Caco-2 (cell line): ENCODE measurements at regions not wholly inside any gene's neighbourhood (a gene's known extent, or its start where the extent isn't known, plus 50 kb on each side); places are given as distances from the start of the nearest gene placed in this dataset.

Source experiments
- BruUV-seq: library from RNA; stranded (reverse); fragments of 400-500 nt; replicated peaks from 2 replicates; lab custom pipeline; 2021; lab: Mats Ljungman, UMichigan
- CTCF ChIA-PET: fragments of 300-600 bp; sonication (Branson Sonifier 250); formaldehyde crosslinking; loops from one replicate; lab custom pipeline; 2022; ENCODE audit warnings: antibody characterized with exemption; lab: Charles Lee
- POLR2A ChIA-PET: fragments of 300-600 bp; sonication (Branson Sonifier 250); formaldehyde crosslinking; loops from one replicate; lab custom pipeline; 2022; ENCODE audit warnings: antibody characterized with exemption; lab: Charles Lee
- DNase-seq, 2 experiments: peaks; one replicate each; pipeline versions ENCODE4 v3.0.0 to v3.0.0-alpha.2; 2020 to 2022
- H3K27me3 ChIP-seq: replicated peaks from 2 replicates; pipeline ENCODE4 v1.6.0; 2011; ENCODE audit warnings: low read length; ENCODE audit not compliant: control insufficient read depth, insufficient read depth
- H3K36me3 ChIP-seq: 2 replicates; pipeline ENCODE4 v1.5.1; 2011; ENCODE audit warnings: low read length; ENCODE audit not compliant: control insufficient read depth, insufficient read depth
- H3K4me1 ChIP-seq: fragments of 250-450 bp; sonication (Bioruptor Pico); 2 replicates; pipeline ENCODE4 v1.5.1; 2020; ENCODE audit warnings: mild to moderate bottlenecking
- H3K4me3 ChIP-seq: 2 replicates; pipeline ENCODE4 v1.5.1; 2011; ENCODE audit warnings: low read depth, mild to moderate bottlenecking, control low read depth, low read length
- H3K9me3 ChIP-seq: fragments of 250-450 bp; sonication (Bioruptor Pico); 2 replicates; pipeline ENCODE4 v1.5.1; 2020; ENCODE audit warnings: mild to moderate bottlenecking, moderate library complexity
- H3K27ac Mint-ChIP-seq: one replicate; pipeline ENCODE4 v1.8.0; 2022; ENCODE audit warnings: mixed read lengths; ENCODE audit not compliant: unreplicated experiment
- H3K27me3 Mint-ChIP-seq: one replicate; pipeline ENCODE4 v1.8.0; 2022; ENCODE audit warnings: mixed read lengths; ENCODE audit not compliant: insufficient read depth, unreplicated experiment
- H3K36me3 Mint-ChIP-seq: one replicate; pipeline ENCODE4 v1.8.0; 2022; ENCODE audit warnings: mild to moderate bottlenecking, mixed read lengths; ENCODE audit not compliant: insufficient read depth, unreplicated experiment
- H3K4me1 Mint-ChIP-seq: one replicate; pipeline ENCODE4 v1.8.0; 2022; ENCODE audit warnings: low read depth, mixed read lengths; ENCODE audit not compliant: unreplicated experiment
- H3K4me3 Mint-ChIP-seq: one replicate; pipeline ENCODE4 v1.8.0; 2022; ENCODE audit warnings: mild to moderate bottlenecking, moderate library complexity, mixed read lengths; ENCODE audit not compliant: unreplicated experiment
- H3K9me3 Mint-ChIP-seq: one replicate; pipeline ENCODE4 v1.8.0; 2022; ENCODE audit warnings: mixed read lengths; ENCODE audit not compliant: unreplicated experiment
- intact Hi-C: fragments of 100-400 bp; cut with micrococcal nuclease; formaldehyde crosslinking; loops from one replicate; pipeline ENCODE4 v1.10.0; 2022; ENCODE audit not compliant: unreplicated experiment
- TF ChIP-seq, protein P1 (sequence below), 2 experiments: fragments of 200-600 bp in 1 of 2; IDR thresholded peaks; 1 replicate in 1 of 2; 2 replicates in 1 of 2; pipeline versions ENCODE4 v1.5.1 to v1.8.0; 2011 to 2022; ENCODE audit warnings: antibody characterized with exemption in 1 of 2, control low read depth in 1 of 2, inconsistent platforms in 1 of 2, low read depth in 1 of 2, low read length in 1 of 2, mild to moderate bottlenecking in 1 of 2, moderate library complexity in 1 of 2; ENCODE audit not compliant: insufficient read depth in 1 of 2, severe bottlenecking in 1 of 2, unreplicated experiment in 1 of 2

GRCh38 chr18:68041327-68041726, 524.8 kb upstream of the DSEL start:
- no peaks in the 10 kb centered on the region for H3K4me1 ChIP-seq
- ChIA-PET CTCF (no interaction called here), POLR2A (no interaction called here)
- intact Hi-C loops: no loop called here
- BruUV-seq: no TSS peak
- H3K4me1 Mint-ChIP-seq: no peaks in the 10 kb centered on the region
- H3K36me3 Mint-ChIP-seq: no peaks in the 10 kb centered on the region
- no peak overlapping the region for H3K4me3 Mint-ChIP-seq
- TF ChIP-seq, protein P1, sequence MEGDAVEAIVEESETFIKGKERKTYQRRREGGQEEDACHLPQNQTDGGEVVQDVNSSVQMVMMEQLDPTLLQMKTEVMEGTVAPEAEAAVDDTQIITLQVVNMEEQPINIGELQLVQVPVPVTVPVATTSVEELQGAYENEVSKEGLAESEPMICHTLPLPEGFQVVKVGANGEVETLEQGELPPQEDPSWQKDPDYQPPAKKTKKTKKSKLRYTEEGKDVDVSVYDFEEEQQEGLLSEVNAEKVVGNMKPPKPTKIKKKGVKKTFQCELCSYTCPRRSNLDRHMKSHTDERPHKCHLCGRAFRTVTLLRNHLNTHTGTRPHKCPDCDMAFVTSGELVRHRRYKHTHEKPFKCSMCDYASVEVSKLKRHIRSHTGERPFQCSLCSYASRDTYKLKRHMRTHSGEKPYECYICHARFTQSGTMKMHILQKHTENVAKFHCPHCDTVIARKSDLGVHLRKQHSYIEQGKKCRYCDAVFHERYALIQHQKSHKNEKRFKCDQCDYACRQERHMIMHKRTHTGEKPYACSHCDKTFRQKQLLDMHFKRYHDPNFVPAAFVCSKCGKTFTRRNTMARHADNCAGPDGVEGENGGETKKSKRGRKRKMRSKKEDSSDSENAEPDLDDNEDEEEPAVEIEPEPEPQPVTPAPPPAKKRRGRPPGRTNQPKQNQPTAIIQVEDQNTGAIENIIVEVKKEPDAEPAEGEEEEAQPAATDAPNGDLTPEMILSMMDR (IDR thresholded peaks at IDR 0.05; ENCODE audit: insufficient read depth in 1 of 2, low read depth in 1 of 2, low read length in 1 of 2, severe bottlenecking in 1 of 2, unreplicated experiment in 1 of 2): no peak
- no peak for DNase-seq
- no peaks in the 10 kb centered on the region for H3K27me3 Mint-ChIP-seq
- no peaks in the 10 kb centered on the region for H3K9me3 ChIP-seq
- no peaks in the 10 kb centered on the region for H3K9me3 Mint-ChIP-seq
- H3K27me3 ChIP-seq: no peaks in the 10 kb centered on the region
- no peaks in the 10 kb centered on the region for H3K36me3 ChIP-seq
- no peak overlapping the region for H3K27ac Mint-ChIP-seq
- H3K4me3 ChIP-seq: no peak overlapping the region

DNA sequence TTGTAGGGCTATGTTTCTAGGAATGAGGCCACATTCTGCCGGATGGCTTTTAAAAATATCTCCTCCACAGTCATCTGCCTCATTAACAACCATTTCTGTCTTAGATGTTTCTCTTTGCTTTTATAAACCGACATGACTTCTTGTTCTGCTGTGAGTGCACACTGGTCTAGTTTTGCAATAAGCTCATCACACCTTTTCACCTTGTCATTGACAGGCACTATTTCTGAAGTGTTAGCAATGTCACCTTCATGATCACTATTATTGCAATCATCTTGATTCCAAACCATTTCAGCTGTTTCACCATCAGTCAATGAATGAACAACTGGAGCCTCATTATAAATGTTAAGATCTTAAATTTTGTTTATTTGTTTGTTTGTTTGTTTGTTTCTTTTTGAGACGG, 523.7 kb upstream of the DSEL start:
- DNase-seq: no peak
- Histone ChIP-seq H3K4me3 (no peak overlapping the region), H3K4me1 (no peaks in the 10 kb centered on the region), H3K9me3 (no peaks in the 10 kb centered on the region), H3K27me3 (no peaks in the 10 kb centered on the region), H3K36me3 (no peaks in the 10 kb centered on the region)
- H3K36me3 Mint-ChIP-seq: no peaks in the 10 kb centered on the region
- H3K27me3 Mint-ChIP-seq: no peaks in the 10 kb centered on the region
- no peak overlapping the region for H3K4me3 Mint-ChIP-seq
- ChIA-PET POLR2A (no interaction called here), CTCF (no interaction called here)
- no peaks in the 10 kb centered on the region for H3K4me1 Mint-ChIP-seq
- no TSS peak for BruUV-seq
- intact Hi-C loops: no loop called here
- H3K9me3 Mint-ChIP-seq: no peaks in the 10 kb centered on the region
- TF ChIP-seq, protein P1 (IDR thresholded peaks at IDR 0.05; ENCODE audit: insufficient read depth in 1 of 2, low read depth in 1 of 2, low read length in 1 of 2, severe bottlenecking in 1 of 2, unreplicated experiment in 1 of 2): no peak
- no peak overlapping the region for H3K27ac Mint-ChIP-seq

DNA sequence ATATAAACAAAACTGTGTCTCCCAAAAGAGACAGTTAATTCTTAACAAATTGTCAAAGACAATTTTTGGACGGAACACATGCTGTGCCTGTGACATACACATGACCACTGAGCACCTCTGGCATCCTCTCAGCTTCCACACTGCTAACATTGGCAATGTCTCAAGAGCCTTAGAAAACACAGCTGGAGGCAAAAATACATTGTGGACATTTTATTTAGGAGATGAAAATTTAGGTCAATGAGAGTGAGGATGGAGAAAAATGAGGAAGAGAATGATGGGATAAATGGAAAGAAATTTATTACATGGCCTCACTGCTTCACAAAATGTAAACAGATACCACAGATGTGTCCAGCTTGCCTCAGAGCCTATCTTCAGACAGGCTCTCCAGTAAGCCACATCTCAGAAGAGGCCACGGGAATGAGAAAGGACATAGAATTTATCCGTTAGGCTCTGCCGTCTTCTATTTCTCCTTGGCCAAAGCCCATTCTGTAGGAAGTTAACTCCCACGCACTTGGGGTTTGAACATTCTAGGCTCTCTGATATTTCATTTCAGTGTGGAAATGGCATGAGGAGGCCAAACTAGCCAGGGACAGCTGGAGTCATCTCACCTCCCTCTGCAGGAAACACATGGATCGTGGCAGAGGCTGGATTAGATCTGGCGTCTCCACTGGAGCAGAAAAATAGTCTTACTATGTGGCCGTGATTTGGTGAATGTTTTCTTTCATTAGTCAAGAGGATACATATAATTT, 519.4 kb upstream of the DSEL start:
- no peaks in the 10 kb centered on the region for H3K4me1 ChIP-seq
- no peaks in the 10 kb centered on the region for H3K9me3 Mint-ChIP-seq
- ChIA-PET CTCF (no interaction called here), POLR2A (no interaction called here)
- no peak overlapping the region for H3K27ac Mint-ChIP-seq
- no peak for DNase-seq
- H3K36me3 Mint-ChIP-seq: no peaks in the 10 kb centered on the region
- TF ChIP-seq, protein P1 (IDR thresholded peaks at IDR 0.05; ENCODE audit: insufficient read depth in 1 of 2, low read depth in 1 of 2, low read length in 1 of 2, severe bottlenecking in 1 of 2, unreplicated experiment in 1 of 2): no peak
- H3K27me3 Mint-ChIP-seq: no peaks in the 10 kb centered on the region
- no peaks in the 10 kb centered on the region for H3K4me1 Mint-ChIP-seq
- intact Hi-C loops: no loop called here
- H3K9me3 ChIP-seq: no peaks in the 10 kb centered on the region
- no peaks in the 10 kb centered on the region for H3K36me3 ChIP-seq
- BruUV-seq: no TSS peak
- no peaks in the 10 kb centered on the region for H3K27me3 ChIP-seq
- no peak overlapping the region for H3K4me3 Mint-ChIP-seq
- H3K4me3 ChIP-seq: no peak overlapping the region
